B cell (primary cell): ENCODE measurements at regions not wholly inside any gene's neighbourhood (a gene's known extent, or its start where the extent isn't known, plus 50 kb on each side); places are given as distances from the start of the nearest gene placed in this dataset.

Experiments used
- ATAC-seq: fragments of 200-7000 bp; cut with Tn5 transposase; one replicate; pipeline ENCODE4 v1.10.0; 2021; ENCODE audit warnings: low read depth, mild to moderate bottlenecking, moderate number of reproducible peaks, moderate library complexity
- CTCF ChIA-PET: fragments of 350-600 bp; sonication (Branson Sonifier 250); formaldehyde crosslinking; loops from one replicate; lab custom pipeline; 2021; ENCODE audit warnings: antibody characterized with exemption, inconsistent platforms; lab: Charles Lee
- POLR2A ChIA-PET: fragments of 350-600 bp; sonication (Branson Sonifier 250); formaldehyde crosslinking; loops from one replicate; lab custom pipeline; 2021; ENCODE audit warnings: antibody characterized with exemption; lab: Charles Lee
- DNase-seq: peaks from one replicate; pipeline ENCODE4 v3.0.0; 2013
- H2AFZ ChIP-seq: 2 replicates; pipeline ENCODE4 v1.6.1; 2012; ENCODE audit warnings: mild to moderate bottlenecking, low read depth, low read length; ENCODE audit not compliant: insufficient read depth, poor library complexity, severe bottlenecking
- H3K27ac ChIP-seq, 2 donors: 1 replicate in 1 of 2; 2 replicates in 1 of 2; pipeline ENCODE4 v1.5.1; 2012 to 2013; ENCODE audit warnings: low read length in 2 of 2, mild to moderate bottlenecking in 2 of 2, moderate library complexity in 1 of 2
- H3K27me3 ChIP-seq, 4 experiments: fragments of 200-600 bp in 1 of 4; sonication (generic) in 1 of 4; replicated peaks in 1 of 4; 1 replicate in 2 of 4; 2 replicates in 2 of 4; pipeline versions ENCODE4 v1.6.1 to v1.7.0; 2013 to 2016; ENCODE audit warnings: low read length in 3 of 4, mild to moderate bottlenecking in 2 of 4, mixed read lengths in 1 of 4, moderate library complexity in 1 of 4; ENCODE audit not compliant: insufficient read depth in 4 of 4, control insufficient read depth in 3 of 4; ENCODE audit errors: control extremely low read depth in 1 of 4
- H3K36me3 ChIP-seq, 2 experiments: replicated peaks in 1 of 2; 1 replicate in 1 of 2; 2 replicates in 1 of 2; pipeline versions ENCODE4 v1.6.1 to v1.7.1; 2013; ENCODE audit warnings: low read length in 1 of 2; ENCODE audit not compliant: insufficient read depth in 2 of 2, control insufficient read depth in 1 of 2; ENCODE audit errors: control extremely low read depth in 1 of 2, extremely low read depth in 1 of 2
- H3K4me1 ChIP-seq, 2 donors: fragments of 200-600 bp in 1 of 2; sonication (generic) in 1 of 2; 1 replicate in 1 of 2; 2 replicates in 1 of 2; pipeline versions ENCODE4 v1.5.1 to v1.6.1; 2013 to 2017; ENCODE audit warnings: low read length in 2 of 2; ENCODE audit not compliant: control insufficient read depth in 2 of 2, insufficient read depth in 2 of 2
- H3K4me2 ChIP-seq: replicated peaks from 2 replicates; pipeline ENCODE3; 2012; ENCODE audit warnings: mild to moderate bottlenecking, low read depth, low read length; ENCODE audit not compliant: poor library complexity, severe bottlenecking
- H3K4me3 ChIP-seq, 5 experiments: fragments of 200-600 bp in 1 of 5; sonication (generic) in 1 of 5; 1 replicate in 3 of 5; 2 replicates in 2 of 5; pipeline versions ENCODE4 v1.5.1 to v1.7.0; 2011 to 2016; ENCODE audit warnings: low read length in 4 of 5, mild to moderate bottlenecking in 4 of 5, low read depth in 2 of 5, control low read depth in 1 of 5, moderate library complexity in 1 of 5; ENCODE audit not compliant: insufficient read depth in 1 of 5; ENCODE audit errors: control extremely low read depth in 1 of 5, extremely low read depth in 1 of 5
- H3K79me2 ChIP-seq: fragments of 200-600 bp; sonication (generic); one replicate; pipeline ENCODE4 v1.6.0; 2016; ENCODE audit warnings: low read length; ENCODE audit not compliant: control insufficient read depth, insufficient read depth
- H3K9ac ChIP-seq: fragments of 200-600 bp; sonication (generic); 2 replicates; pipeline ENCODE4 v1.6.1; 2017; ENCODE audit warnings: mild to moderate bottlenecking, low read length, moderate library complexity
- H3K9me3 ChIP-seq, 3 donors: one replicate each; pipeline versions ENCODE4 v1.6.1 to v1.7.1; 2013; ENCODE audit warnings: low read length in 2 of 3; ENCODE audit not compliant: control insufficient read depth in 2 of 3, insufficient read depth in 1 of 3; ENCODE audit errors: control extremely low read depth in 1 of 3
- H4K20me1 ChIP-seq: 2 replicates; pipeline ENCODE4 v1.6.0; 2012; ENCODE audit warnings: mild to moderate bottlenecking, low read length; ENCODE audit not compliant: insufficient read depth, control insufficient read depth, poor library complexity, severe bottlenecking
- H3K27ac Mint-ChIP-seq: one replicate; pipeline ENCODE4 v1.8.0; 2021; ENCODE audit warnings: mixed read lengths
- H3K27me3 Mint-ChIP-seq: one replicate; pipeline ENCODE4 v1.8.0; 2021; ENCODE audit warnings: mixed read lengths
- H3K4me1 Mint-ChIP-seq: one replicate; pipeline ENCODE4 v1.8.0; 2021; ENCODE audit warnings: mixed read lengths
- H3K4me3 Mint-ChIP-seq: one replicate; pipeline ENCODE4 v1.8.0; 2021; ENCODE audit warnings: mixed read lengths
- H3K9me3 Mint-ChIP-seq: one replicate; pipeline ENCODE4 v1.8.0; 2022; ENCODE audit warnings: mixed read lengths; ENCODE audit not compliant: insufficient read depth
- CTCF ChIP-seq: fragments of 200-600 bp; IDR thresholded peaks from one replicate; pipeline ENCODE4 v1.8.0; 2022; ENCODE audit warnings: antibody characterized with exemption, mild to moderate bottlenecking
- EZH2 ChIP-seq: IDR thresholded peaks from 2 replicates; pipeline ENCODE4 v1.6.1; 2012; ENCODE audit warnings: borderline replicate concordance, low read depth, mild to moderate bottlenecking, moderate library complexity, low read length; ENCODE audit not compliant: insufficient read depth, poor library complexity, severe bottlenecking
- WGBS: methylation state at CpG from one replicate; pipeline ENCODE4 v1.1.5; 2013; ENCODE audit warnings: missing lambda C conversion rate; ENCODE audit not compliant: insufficient coverage; 5-methylcytosine and 5-hydroxymethylcytosine counted together
- intact Hi-C: fragments of 100-400 bp; cut with micrococcal nuclease; formaldehyde crosslinking; loops from one replicate; pipeline ENCODE4 v1.10.0; 2022

GRCh38 chr17:77466596-77467223, 325.9 kb downstream of the SEC14L1 start:
- peaks cover 5 to 49% of the 10 kb centered on the region in 2 experiments for H3K36me3 ChIP-seq
- no peaks in the 10 kb centered on the region for H3K9me3 ChIP-seq
- Mint-ChIP-seq H3K4me1 (peaks cover 87% of the 10 kb centered on the region), H3K9me3 (peaks cover 2% of the 10 kb centered on the region), H3K27ac (peak overlapping the region; percentile 95), H3K27me3 (no peaks in the 10 kb centered on the region), H3K4me3 (peak overlapping the region; percentile 81)
- 91% methylated on average over 21 of the region's 24 CpGs for WGBS
- peak overlapping the region in 1 of 5 experiments; percentile 29 for H3K4me3 ChIP-seq
- intact Hi-C loops, result no loop called here
- ChIA-PET POLR2A (interaction anchor here (0.7 to 3.6 kb wide), 8 partner anchors 8 to 911 kb away, joined by 3 to 45 read pairs (median 5); no protein-coding TSS in a partner anchor), CTCF (interaction anchor here (0.9 to 5.9 kb wide), 7 partner anchors 15 to 141 kb away, joined by 3 to 31 read pairs (median 6); no protein-coding TSS in a partner anchor)
- TF ChIP-seq CTCF (no peak), EZH2 (no peak)
- no peak overlapping the region for H2AFZ ChIP-seq
- H3K79me2 ChIP-seq, result peaks cover 93% of the 10 kb centered on the region
- H3K4me2 ChIP-seq, result peak overlapping the region; percentile 87
- ATAC-seq, result no peak
- no peaks in the 10 kb centered on the region for H3K27me3 ChIP-seq
- H3K27ac ChIP-seq, result peak overlapping the region; percentile 55 to 89
- no peak for DNase-seq
- peaks cover 90 to 98% of the 10 kb centered on the region in 2 donors for H3K4me1 ChIP-seq
- peak overlapping the region; percentile 56 for H3K9ac ChIP-seq
- H4K20me1 ChIP-seq, result peaks cover 44% of the 10 kb centered on the region

GRCh38 chr17:77467521-77467920, 326.8 kb downstream of the SEC14L1 start:
- Mint-ChIP-seq H3K4me3 (no peak overlapping the region), H3K9me3 (peaks cover 2% of the 10 kb centered on the region), H3K4me1 (peaks cover 88% of the 10 kb centered on the region), H3K27ac (peak overlapping the region; percentile 95), H3K27me3 (no peaks in the 10 kb centered on the region)
- ChIA-PET CTCF (interaction anchor here (1.0 to 2.2 kb wide), 2 partner anchors 16 to 27 kb away, joined by 3 to 13 read pairs; no protein-coding TSS in a partner anchor), POLR2A (interaction anchor here (1.3 to 3.6 kb wide), 2 partner anchors 8 to 22 kb away, joined by 4 to 28 read pairs; no protein-coding TSS in a partner anchor)
- no peak overlapping the region for H2AFZ ChIP-seq
- H3K4me3 ChIP-seq, result no peak overlapping the region
- H3K36me3 ChIP-seq, result peaks cover 5 to 49% of the 10 kb centered on the region in 2 experiments
- intact Hi-C loops, result no loop called here
- H3K4me1 ChIP-seq, result peaks cover 90 to 98% of the 10 kb centered on the region in 2 donors
- H4K20me1 ChIP-seq, result peaks cover 50% of the 10 kb centered on the region
- TF ChIP-seq CTCF (no peak), EZH2 (no peak)
- no peaks in the 10 kb centered on the region for H3K9me3 ChIP-seq
- 98% methylated on average over 18 of the region's 25 CpGs for WGBS
- H3K4me2 ChIP-seq, result no peak overlapping the region
- no peak overlapping the region for H3K9ac ChIP-seq
- no peak for DNase-seq
- peak overlapping the region; percentile 55 to 89 for H3K27ac ChIP-seq
- no peak for ATAC-seq
- H3K79me2 ChIP-seq, result peaks cover 93% of the 10 kb centered on the region
- no peaks in the 10 kb centered on the region for H3K27me3 ChIP-seq
